Osteocyte (in vitro differentiated cells): ENCODE measurements at regions not wholly inside any gene's neighbourhood (a gene's known extent, or its start where the extent isn't known, plus 50 kb on each side); places are given as distances from the start of the nearest gene placed in this dataset.

Source experiments
- DNase-seq: peaks from one replicate; pipeline ENCODE4 v3.0.0; 2021; ENCODE audit warnings: mixed read lengths; ENCODE audit not compliant: unreplicated experiment; ENCODE audit errors: extremely low spot score
- H3K27ac Mint-ChIP-seq: one replicate; pipeline ENCODE4 v1.8.0; 2021; ENCODE audit warnings: mild to moderate bottlenecking, mixed read lengths; ENCODE audit not compliant: unreplicated experiment
- H3K27me3 Mint-ChIP-seq: one replicate; pipeline ENCODE4 v1.8.0; 2021; ENCODE audit warnings: mixed read lengths; ENCODE audit not compliant: unreplicated experiment
- H3K36me3 Mint-ChIP-seq: one replicate; pipeline ENCODE4 v1.8.0; 2021; ENCODE audit warnings: mixed read lengths; ENCODE audit not compliant: unreplicated experiment
- H3K4me1 Mint-ChIP-seq: one replicate; pipeline ENCODE4 v1.8.0; 2021; ENCODE audit warnings: mixed read lengths; ENCODE audit not compliant: unreplicated experiment
- H3K4me3 Mint-ChIP-seq: one replicate; pipeline ENCODE4 v1.8.0; 2021; ENCODE audit warnings: mild to moderate bottlenecking, moderate library complexity, mixed read lengths; ENCODE audit not compliant: unreplicated experiment
- H3K9me3 Mint-ChIP-seq: one replicate; pipeline ENCODE4 v1.8.0; 2021; ENCODE audit warnings: mixed read lengths; ENCODE audit not compliant: unreplicated experiment
- CTCF ChIP-seq: fragments of 200-600 bp; sonication (generic); IDR thresholded peaks from 2 replicates; pipeline ENCODE4 v1.5.0; 2021; ENCODE audit warnings: antibody characterized with exemption, mild to moderate bottlenecking, moderate library complexity

GRCh38 chr20:56875052-56875659 lies 246.1 kb downstream of the TFAP2C start:
- peak; percentile 89 for DNase-seq
- Mint-ChIP-seq H3K27ac (peak overlapping the region; percentile 77), H3K4me1 (peaks cover 26% of the 10 kb centered on the region), H3K27me3 (no peaks in the 10 kb centered on the region), H3K4me3 (no peak overlapping the region), H3K9me3 (peaks cover 7% of the 10 kb centered on the region), H3K36me3 (no peaks in the 10 kb centered on the region)
- TF ChIP-seq CTCF, result no peak

- no peaks in the 10 kb centered on the region for H3K27me3 Mint-ChIP-seq
- no peak for TF ChIP-seq CTCF
- peaks cover 26% of the 10 kb centered on the region for H3K4me1 Mint-ChIP-seq
These were observed 246.7 kb downstream of the TFAP2C start for GRCh38 chr20:56875803-56876202.

GRCh38 chr20:56885521-56885920 lies 256.4 kb downstream of the TFAP2C start:
- Mint-ChIP-seq H3K4me1 (no peaks in the 10 kb centered on the region), H3K9me3 (no peaks in the 10 kb centered on the region)
- TF ChIP-seq CTCF, result no peak

More at GRCh38 chr20:56875803-56876202, 246.7 kb downstream of the TFAP2C start:
- no peaks in the 10 kb centered on the region for H3K36me3 Mint-ChIP-seq
- H3K27ac Mint-ChIP-seq, result no peak overlapping the region
- peaks cover 7% of the 10 kb centered on the region for H3K9me3 Mint-ChIP-seq
- no peak for DNase-seq
- H3K4me3 Mint-ChIP-seq, result no peak overlapping the region

DNA sequence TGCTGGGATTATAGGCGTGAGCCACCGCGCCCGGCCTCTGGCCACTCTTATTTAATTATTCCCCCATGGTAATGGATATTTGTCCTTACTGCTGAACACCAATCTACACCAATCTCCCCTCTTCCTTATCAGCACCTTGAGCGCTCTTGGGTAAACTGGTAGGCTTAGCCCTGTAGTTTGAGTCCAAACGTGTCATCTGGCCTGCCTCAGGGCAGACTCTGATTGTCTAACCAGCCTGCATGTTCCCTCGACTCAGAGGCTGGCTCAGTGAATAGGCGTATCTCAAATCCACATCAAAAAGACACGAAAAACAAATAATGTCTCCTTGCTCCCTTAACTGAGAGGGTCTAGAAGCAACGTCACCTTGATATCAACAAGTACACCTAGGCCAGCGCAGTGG lies 260.9 kb downstream of the TFAP2C start:
- Mint-ChIP-seq H3K27me3 (no peaks in the 10 kb centered on the region), H3K4me3 (no peak overlapping the region), H3K36me3 (no peaks in the 10 kb centered on the region), H3K27ac (no peak overlapping the region), H3K4me1 (no peaks in the 10 kb centered on the region), H3K9me3 (no peaks in the 10 kb centered on the region)
- TF ChIP-seq CTCF, result no peak
- DNase-seq, result no peak

More at GRCh38 chr20:56885521-56885920, 256.4 kb downstream of the TFAP2C start:
- no peak overlapping the region for H3K27ac Mint-ChIP-seq
- DNase-seq, result no peak
- no peaks in the 10 kb centered on the region for H3K27me3 Mint-ChIP-seq
- no peaks in the 10 kb centered on the region for H3K36me3 Mint-ChIP-seq
- no peak overlapping the region for H3K4me3 Mint-ChIP-seq

GRCh38 chr20:56893226-56893917 lies 264.3 kb downstream of the TFAP2C start:
- H3K27me3 Mint-ChIP-seq, result no peaks in the 10 kb centered on the region
- no peaks in the 10 kb centered on the region for H3K9me3 Mint-ChIP-seq
- no peaks in the 10 kb centered on the region for H3K4me1 Mint-ChIP-seq
- H3K4me3 Mint-ChIP-seq, result no peak overlapping the region
- H3K36me3 Mint-ChIP-seq, result no peaks in the 10 kb centered on the region
- TF ChIP-seq CTCF, result no peak
- no peak overlapping the region for H3K27ac Mint-ChIP-seq
- no peak for DNase-seq
